Ovary (tissue), 7 donors: ENCODE measurements at regions not wholly inside any gene's neighbourhood (a gene's known extent, or its start where the extent isn't known, plus 50 kb on each side); places are given as distances from the start of the nearest gene placed in this dataset.

Experiments
- DNase-seq, 5 donors: peaks; one replicate each; pipeline ENCODE4 v3.0.0-alpha.2; 2019 to 2020
- H3K27ac ChIP-seq, 2 donors: fragments of 200-600 bp; one replicate each; pipeline versions ENCODE4 v1.5.1 to v1.8.0; 2019 to 2022
- H3K27me3 ChIP-seq: fragments of 200-600 bp; one replicate; pipeline ENCODE4 v1.8.0; 2022
- H3K36me3 ChIP-seq: fragments of 200-600 bp; sonication (generic); one replicate; pipeline ENCODE4 v1.5.1; 2019
- H3K4me1 ChIP-seq: one replicate; pipeline ENCODE4 v1.8.1; 2013; ENCODE audit warnings: mild to moderate bottlenecking, moderate library complexity; ENCODE audit not compliant: insufficient read depth
- H3K4me3 ChIP-seq: fragments of 200-600 bp; sonication (generic); one replicate; pipeline ENCODE4 v1.5.1; 2017
- H3K9me3 ChIP-seq, 2 donors: fragments of 200-600 bp in 1 of 2; sonication (generic) in 1 of 2; one replicate each; pipeline versions ENCODE4 v1.5.1 to v1.8.1; 2013 to 2019; ENCODE audit warnings: mild to moderate bottlenecking in 1 of 2, moderate library complexity in 1 of 2
- EP300 ChIP-seq: sonication (generic); formaldehyde crosslinking; IDR thresholded peaks from one replicate; pipeline ENCODE4 v1.6.1; 2017; ENCODE audit warnings: antibody characterized with exemption
- POLR2A ChIP-seq: fragments of 450-650 bp; IDR thresholded peaks from one replicate; pipeline ENCODE4 v1.6.1; 2017; ENCODE audit warnings: antibody characterized with exemption, mild to moderate bottlenecking, moderate library complexity
- WGBS, 3 donors: extraction: QIAGEN DNeasy Blood & Tissue Kit in 1 of 3; methylation state at CpG; one replicate each; pipeline versions ENCODE4 v1.1.5 to v1.1.7; 2013 to 2017; 5-methylcytosine and 5-hydroxymethylcytosine counted together
- intact Hi-C, 4 donors: fragments of 100-400 bp; cut with DNase I; formaldehyde crosslinking; loops; one replicate each; pipeline versions ENCODE4 v1.11.0 to v1.15.1; 2022 to 2023
- TF ChIP-seq, protein P1 (sequence below), 3 donors: fragments of 450-650 bp in 2 of 3; fragments of 200-600 bp in 1 of 3; IDR thresholded peaks; one replicate each; pipeline versions ENCODE4 v1.5.1 to v1.8.0; 2016 to 2022; ENCODE audit warnings: antibody characterized with exemption in 3 of 3, mild to moderate bottlenecking in 1 of 3
- donor health status: DM: no; HTN: no; CAD: no; lungs with moderate emphysema.
- donor health status: DM: no; HTN: no; CAD: no.
- donor health status: Bipolar disorder and iron deficiency.
- donor health status: DM: no; HTN: no; CAD: no.
- donor health status: DM: yes; HTN: yes; CAD: no.

DNA sequence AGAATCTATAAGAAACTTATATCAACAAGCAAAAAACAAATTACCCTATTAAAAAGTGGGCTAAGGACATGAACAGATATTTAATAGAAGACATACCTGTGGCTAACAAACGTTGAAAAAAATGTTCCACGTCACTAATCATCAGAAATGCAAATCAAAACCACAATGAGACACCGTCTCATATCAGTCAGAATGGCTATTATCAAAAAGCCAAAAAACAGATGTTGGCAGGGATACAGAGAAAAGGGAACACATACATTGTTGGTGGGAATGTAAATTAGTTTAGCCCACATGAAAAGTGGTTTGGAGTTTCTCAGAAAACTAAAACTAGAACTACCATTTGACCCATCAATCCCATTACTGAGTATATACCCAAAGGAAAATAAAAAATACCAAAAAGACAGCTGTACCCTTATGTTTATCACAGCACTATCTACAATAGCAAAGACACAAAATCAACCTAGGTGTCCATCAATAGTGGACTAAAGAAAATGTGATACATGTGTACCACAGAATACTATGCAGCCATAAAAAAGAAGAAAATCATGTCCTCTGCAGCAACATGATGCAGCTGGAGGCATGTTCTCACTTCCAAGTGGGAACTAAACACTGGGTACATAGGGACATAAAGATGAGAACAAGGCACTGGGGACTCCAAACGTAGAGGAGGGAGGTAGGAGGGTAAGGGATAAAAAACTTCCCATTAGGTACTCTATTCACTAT is 83.8 kb upstream of the TMEM168 start:
- WGBS, 3 donors: 79 to 83% (median 83%) methylated on average over 4 of the region's 4 CpGs

DNA sequence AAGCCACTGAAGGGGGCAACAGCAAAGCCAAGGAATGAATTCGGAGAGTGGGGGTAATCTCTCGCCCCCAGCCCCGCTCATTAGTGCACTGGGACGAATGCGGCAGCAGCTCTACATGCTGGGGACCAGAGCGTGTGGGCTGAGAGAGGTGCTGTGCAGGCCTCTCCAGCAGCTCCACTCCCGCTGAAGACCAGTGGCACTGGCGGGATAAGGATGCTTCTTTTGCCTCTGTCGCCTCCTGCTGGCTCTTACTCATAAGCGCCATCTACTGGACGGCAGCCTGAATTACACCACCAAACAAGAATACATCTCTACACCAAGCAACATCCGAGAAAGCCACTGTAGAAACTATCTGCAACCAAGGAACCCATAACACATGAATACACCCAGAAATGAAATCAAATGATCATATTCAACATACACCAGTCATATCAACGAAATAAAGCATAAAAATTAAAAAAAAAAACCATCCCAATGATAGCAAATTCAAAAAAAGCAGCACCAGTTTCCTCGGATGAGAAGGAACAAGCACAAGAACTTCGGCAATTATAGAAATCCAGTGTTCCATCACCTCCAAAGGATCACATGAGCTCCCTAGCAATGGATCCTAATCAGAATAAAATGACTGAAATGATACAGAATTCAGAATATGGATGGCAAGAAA is 79.0 kb upstream of the TMEM168 start:
- intact Hi-C loops: no loop called here
- H3K27ac ChIP-seq: no peak overlapping the region
- H3K36me3 ChIP-seq: no peaks in the 10 kb centered on the region
- no peaks in the 10 kb centered on the region for H3K4me1 ChIP-seq
- TF ChIP-seq, protein P1, sequence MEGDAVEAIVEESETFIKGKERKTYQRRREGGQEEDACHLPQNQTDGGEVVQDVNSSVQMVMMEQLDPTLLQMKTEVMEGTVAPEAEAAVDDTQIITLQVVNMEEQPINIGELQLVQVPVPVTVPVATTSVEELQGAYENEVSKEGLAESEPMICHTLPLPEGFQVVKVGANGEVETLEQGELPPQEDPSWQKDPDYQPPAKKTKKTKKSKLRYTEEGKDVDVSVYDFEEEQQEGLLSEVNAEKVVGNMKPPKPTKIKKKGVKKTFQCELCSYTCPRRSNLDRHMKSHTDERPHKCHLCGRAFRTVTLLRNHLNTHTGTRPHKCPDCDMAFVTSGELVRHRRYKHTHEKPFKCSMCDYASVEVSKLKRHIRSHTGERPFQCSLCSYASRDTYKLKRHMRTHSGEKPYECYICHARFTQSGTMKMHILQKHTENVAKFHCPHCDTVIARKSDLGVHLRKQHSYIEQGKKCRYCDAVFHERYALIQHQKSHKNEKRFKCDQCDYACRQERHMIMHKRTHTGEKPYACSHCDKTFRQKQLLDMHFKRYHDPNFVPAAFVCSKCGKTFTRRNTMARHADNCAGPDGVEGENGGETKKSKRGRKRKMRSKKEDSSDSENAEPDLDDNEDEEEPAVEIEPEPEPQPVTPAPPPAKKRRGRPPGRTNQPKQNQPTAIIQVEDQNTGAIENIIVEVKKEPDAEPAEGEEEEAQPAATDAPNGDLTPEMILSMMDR (IDR thresholded peaks at IDR 0.05): no peak
- no peak for TF ChIP-seq EP300
- WGBS, 3 donors: 73 to 76% (median 74%) methylated on average over 15 of the region's 15 CpGs
- no peak for DNase-seq
- H3K4me3 ChIP-seq: no peak overlapping the region
- H3K27me3 ChIP-seq: no peaks in the 10 kb centered on the region
- no peaks in the 10 kb centered on the region for H3K9me3 ChIP-seq

More for the DNA sequence above, 83.8 kb upstream of the TMEM168 start:
- DNase-seq: no peak
- Histone ChIP-seq H3K9me3 (no peaks in the 10 kb centered on the region), H3K27me3 (no peaks in the 10 kb centered on the region), H3K4me3 (no peak overlapping the region), H3K27ac (no peak overlapping the region), H3K4me1 (no peaks in the 10 kb centered on the region), H3K36me3 (no peaks in the 10 kb centered on the region)
- intact Hi-C loops: no loop called here
- TF ChIP-seq, protein P1 (IDR thresholded peaks at IDR 0.05): no peak
- TF ChIP-seq POLR2A (no peak), EP300 (no peak)

DNA sequence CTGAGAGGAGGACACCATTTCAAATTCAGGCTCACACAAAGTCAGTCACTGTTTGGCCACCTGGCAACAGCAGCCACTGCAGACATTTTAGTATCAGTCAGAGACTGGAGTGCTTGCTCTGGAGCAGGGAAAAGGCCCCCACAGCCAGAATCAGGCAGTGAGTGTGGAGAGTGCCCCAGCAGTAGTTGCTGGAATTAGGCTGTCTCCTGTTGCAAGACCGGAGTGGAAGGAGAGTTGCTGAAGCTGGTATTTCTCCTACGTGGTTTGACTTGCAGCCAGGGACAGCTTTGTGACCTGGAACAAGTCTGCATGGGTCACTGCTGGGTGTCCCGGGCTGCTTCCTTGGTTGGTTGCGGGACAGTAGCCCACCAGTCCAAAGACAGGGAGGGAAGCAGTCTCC is 78.4 kb upstream of the TMEM168 start:
- H3K36me3 ChIP-seq: no peaks in the 10 kb centered on the region
- 91 to 96% (median 96%) methylated on average over 4 of the region's 4 CpGs for WGBS, 3 donors
- H3K4me1 ChIP-seq: no peaks in the 10 kb centered on the region
- no peak for TF ChIP-seq POLR2A
- TF ChIP-seq, protein P1 (IDR thresholded peaks at IDR 0.05): no peak
- TF ChIP-seq EP300: no peak
- H3K27me3 ChIP-seq: no peaks in the 10 kb centered on the region
- H3K27ac ChIP-seq: no peak overlapping the region
- no peaks in the 10 kb centered on the region for H3K9me3 ChIP-seq
- H3K4me3 ChIP-seq: no peak overlapping the region
- intact Hi-C loops: no loop called here
- no peak for DNase-seq

DNA sequence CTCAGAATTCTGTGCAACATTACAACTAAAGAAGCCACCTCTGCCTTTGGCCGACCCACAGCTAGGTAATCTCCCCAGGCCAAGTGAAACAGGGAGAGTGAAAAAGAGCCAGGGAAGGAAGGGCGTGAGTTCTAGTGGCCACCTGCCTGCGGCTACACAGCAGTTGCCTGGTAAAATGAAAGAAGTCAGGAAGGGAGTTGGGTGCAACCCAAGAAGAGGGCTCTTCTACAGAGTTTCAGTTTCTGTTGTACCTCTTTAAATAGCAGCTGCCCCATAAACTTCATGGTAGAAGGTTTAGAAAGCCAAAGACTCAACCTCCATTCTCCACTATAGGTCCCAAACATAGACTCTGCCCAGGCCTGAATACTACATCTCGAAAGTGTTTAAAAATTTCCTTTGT is 76.2 kb upstream of the TMEM168 start:
- H3K4me1 ChIP-seq: no peaks in the 10 kb centered on the region
- TF ChIP-seq EP300: no peak
- no peak for TF ChIP-seq POLR2A
- TF ChIP-seq, protein P1 (IDR thresholded peaks at IDR 0.05): no peak
- no peak overlapping the region for H3K4me3 ChIP-seq
- H3K27ac ChIP-seq: no peak overlapping the region
- 82 to 90% (median 87%) methylated on average over 4 of the region's 4 CpGs for WGBS, 3 donors
- H3K9me3 ChIP-seq: no peaks in the 10 kb centered on the region
- H3K27me3 ChIP-seq: no peaks in the 10 kb centered on the region
- DNase-seq: no peak
- H3K36me3 ChIP-seq: no peaks in the 10 kb centered on the region
- intact Hi-C loops: no loop called here
